Activated CD4-positive, alpha-beta memory T cell treated with anti-CD3 and anti-CD28 coated beads for 36 hours (primary cell): ENCODE measurements at regions not wholly inside any gene's neighbourhood (a gene's known extent, or its start where the extent isn't known, plus 50 kb on each side); places are given as distances from the start of the nearest gene placed in this dataset.
A peak's percentile ranks its signal among the peaks of the same experiment; 100 is the strongest.
"Not testable (repeated sequence)": the region's sequence is repeated elsewhere in the genome, so short reads cannot be mapped to it uniquely, and the experiment has no call there.

Experiments used
- CTCF ChIA-PET: fragments of 350-600 bp; sonication (Branson Sonifier 250); formaldehyde crosslinking; loops from one replicate; lab custom pipeline; 2021; ENCODE audit warnings: antibody characterized with exemption, inconsistent platforms; lab: Charles Lee
- POLR2A ChIA-PET: fragments of 350-600 bp; sonication (Branson Sonifier 250); formaldehyde crosslinking; loops from one replicate; lab custom pipeline; 2021; ENCODE audit warnings: antibody characterized with exemption; lab: Charles Lee
- DNase-seq: peaks from one replicate; pipeline ENCODE4 v3.0.0-alpha.2; 2020
- H3K27ac Mint-ChIP-seq: one replicate; pipeline ENCODE4 v1.8.0; 2021; ENCODE audit warnings: mixed read lengths
- H3K27me3 Mint-ChIP-seq: one replicate; pipeline ENCODE4 v1.8.0; 2021; ENCODE audit warnings: mixed read lengths
- H3K36me3 Mint-ChIP-seq: one replicate; pipeline ENCODE4 v1.8.0; 2021; ENCODE audit warnings: mixed read lengths
- H3K4me1 Mint-ChIP-seq: one replicate; pipeline ENCODE4 v1.8.0; 2021; ENCODE audit warnings: low read depth, mixed read lengths
- H3K4me3 Mint-ChIP-seq: one replicate; pipeline ENCODE4 v1.8.0; 2021; ENCODE audit warnings: mild to moderate bottlenecking, mixed read lengths
- H3K9me3 Mint-ChIP-seq: one replicate; pipeline ENCODE4 v1.8.0; 2021; ENCODE audit warnings: mixed read lengths
- intact Hi-C: fragments of 100-400 bp; cut with micrococcal nuclease; formaldehyde crosslinking; loops from one replicate; pipeline ENCODE4 v1.15.1; 2023

GRCh38 chr4:27075603-27076002, 215.0 kb downstream of the STIM2 start:
- H3K4me3 Mint-ChIP-seq, intact Hi-C loops, CTCF ChIA-PET, DNase-seq, H3K9me3 Mint-ChIP-seq, H3K4me1 Mint-ChIP-seq, POLR2A ChIA-PET, H3K27me3 Mint-ChIP-seq, H3K36me3 Mint-ChIP-seq, H3K27ac Mint-ChIP-seq: not testable (repeated sequence)

- Mint-ChIP-seq H3K9me3 (no peaks in the 10 kb centered on the region), H3K4me1 (no peaks in the 10 kb centered on the region), H3K27ac (no peak overlapping the region), H3K27me3 (peaks cover 10% of the 10 kb centered on the region), H3K4me3 (no peak overlapping the region), H3K36me3 (no peaks in the 10 kb centered on the region)
- intact Hi-C loops = no loop called here
- ChIA-PET CTCF (no interaction called here), POLR2A (no interaction called here)
- no peak for DNase-seq
These were observed 218.4 kb downstream of the STIM2 start for GRCh38 chr4:27078934-27079455.

- Mint-ChIP-seq H3K27ac (no peak overlapping the region), H3K9me3 (no peaks in the 10 kb centered on the region), H3K36me3 (no peaks in the 10 kb centered on the region), H3K4me1 (peaks cover 6% of the 10 kb centered on the region), H3K4me3 (no peak overlapping the region), H3K27me3 (peaks cover 28% of the 10 kb centered on the region)
- no peak for DNase-seq
- CTCF ChIA-PET = interaction anchor here (0.5 to 1.2 kb wide), 2 partner anchors 33 to 1882 kb away, joined by 3 to 4 read pairs; no protein-coding TSS in a partner anchor
- POLR2A ChIA-PET = no interaction called here
- intact Hi-C loops = no loop called here
These were observed 221.3 kb downstream of the STIM2 start for GRCh38 chr4:27081675-27082586.

- no peak for DNase-seq
- peaks cover 28% of the 10 kb centered on the region for H3K27me3 Mint-ChIP-seq
- no peaks in the 10 kb centered on the region for H3K36me3 Mint-ChIP-seq
- H3K9me3 Mint-ChIP-seq = no peaks in the 10 kb centered on the region
- H3K27ac Mint-ChIP-seq = no peak overlapping the region
- H3K4me1 Mint-ChIP-seq = peaks cover 6% of the 10 kb centered on the region
- CTCF ChIA-PET = interaction anchor here (1.2 kb wide), 1 partner anchor 34 kb away, joined by 3 read pairs; no protein-coding TSS in a partner anchor
- no peak overlapping the region for H3K4me3 Mint-ChIP-seq
- POLR2A ChIA-PET = no interaction called here
- intact Hi-C loops = no loop called here
These were observed 222.1 kb downstream of the STIM2 start for GRCh38 chr4:27082776-27083175.

GRCh38 chr4:27084685-27085361, 224.2 kb downstream of the STIM2 start:
- no peak overlapping the region for H3K4me3 Mint-ChIP-seq
- intact Hi-C loops = no loop called here
- H3K27me3 Mint-ChIP-seq = peaks cover 32% of the 10 kb centered on the region
- H3K36me3 Mint-ChIP-seq = no peaks in the 10 kb centered on the region
- ChIA-PET POLR2A (no interaction called here), CTCF (interaction anchor here (0.5 kb wide), 1 partner anchor 1996 kb away, joined by 3 read pairs; no protein-coding TSS in a partner anchor)
- no peaks in the 10 kb centered on the region for H3K9me3 Mint-ChIP-seq
- peak; percentile 22 for DNase-seq
- peaks cover 6% of the 10 kb centered on the region for H3K4me1 Mint-ChIP-seq
- H3K27ac Mint-ChIP-seq = no peak overlapping the region

GRCh38 chr4:27085396-27085795, 224.8 kb downstream of the STIM2 start:
- H3K36me3 Mint-ChIP-seq = no peaks in the 10 kb centered on the region
- H3K27ac Mint-ChIP-seq = no peak overlapping the region
- peaks cover 6% of the 10 kb centered on the region for H3K4me1 Mint-ChIP-seq
- POLR2A ChIA-PET = no interaction called here
- no peak overlapping the region for H3K4me3 Mint-ChIP-seq
- peaks cover 34% of the 10 kb centered on the region for H3K27me3 Mint-ChIP-seq
- no peak for DNase-seq
- H3K9me3 Mint-ChIP-seq = no peaks in the 10 kb centered on the region
- CTCF ChIA-PET = no interaction called here
- intact Hi-C loops = no loop called here

- no peaks in the 10 kb centered on the region for H3K9me3 Mint-ChIP-seq
- H3K27ac Mint-ChIP-seq = no peak overlapping the region
- no peak for DNase-seq
- H3K36me3 Mint-ChIP-seq = no peaks in the 10 kb centered on the region
- intact Hi-C loops = no loop called here
- H3K4me3 Mint-ChIP-seq = no peak overlapping the region
- peaks cover 6% of the 10 kb centered on the region for H3K4me1 Mint-ChIP-seq
- POLR2A ChIA-PET = no interaction called here
- peaks cover 36% of the 10 kb centered on the region for H3K27me3 Mint-ChIP-seq
- CTCF ChIA-PET = no interaction called here
These were observed 226.8 kb downstream of the STIM2 start for GRCh38 chr4:27087306-27088045.

- Mint-ChIP-seq H3K27me3 (peaks cover 30% of the 10 kb centered on the region), H3K4me3 (no peak overlapping the region), H3K9me3 (no peaks in the 10 kb centered on the region), H3K27ac (no peak overlapping the region), H3K4me1 (peaks cover 6% of the 10 kb centered on the region), H3K36me3 (no peaks in the 10 kb centered on the region)
- intact Hi-C loops = no loop called here
- CTCF ChIA-PET = no interaction called here
- POLR2A ChIA-PET = no interaction called here
- DNase-seq = no peak
These were observed 227.8 kb downstream of the STIM2 start for GRCh38 chr4:27088491-27088890.

GRCh38 chr4:27089186-27089585, 228.5 kb downstream of the STIM2 start:
- H3K9me3 Mint-ChIP-seq = no peaks in the 10 kb centered on the region
- H3K27ac Mint-ChIP-seq = no peak overlapping the region
- ChIA-PET POLR2A (no interaction called here), CTCF (no interaction called here)
- intact Hi-C loops = no loop called here
- H3K27me3 Mint-ChIP-seq = peaks cover 23% of the 10 kb centered on the region
- no peak overlapping the region for H3K4me3 Mint-ChIP-seq
- no peak for DNase-seq
- H3K4me1 Mint-ChIP-seq = peaks cover 6% of the 10 kb centered on the region
- H3K36me3 Mint-ChIP-seq = no peaks in the 10 kb centered on the region

- CTCF ChIA-PET = no interaction called here
- POLR2A ChIA-PET = no interaction called here
- H3K27ac Mint-ChIP-seq = no peak overlapping the region
- H3K4me1 Mint-ChIP-seq = peaks cover 1% of the 10 kb centered on the region
- no peak for DNase-seq
- H3K4me3 Mint-ChIP-seq = no peak overlapping the region
- H3K9me3 Mint-ChIP-seq = no peaks in the 10 kb centered on the region
- peaks cover 17% of the 10 kb centered on the region for H3K27me3 Mint-ChIP-seq
- intact Hi-C loops = no loop called here
- no peaks in the 10 kb centered on the region for H3K36me3 Mint-ChIP-seq
These were observed 229.8 kb downstream of the STIM2 start for GRCh38 chr4:27090406-27090805.

GRCh38 chr4:27094224-27094623, 233.6 kb downstream of the STIM2 start:
- intact Hi-C loops = no loop called here
- ChIA-PET CTCF (interaction anchor here (0.6 kb wide), 1 partner anchor 806 kb away, joined by 3 read pairs; no protein-coding TSS in a partner anchor), POLR2A (no interaction called here)
- Mint-ChIP-seq H3K36me3 (no peaks in the 10 kb centered on the region), H3K27ac (no peak overlapping the region), H3K4me1 (no peaks in the 10 kb centered on the region), H3K9me3 (no peaks in the 10 kb centered on the region), H3K27me3 (peaks cover 5% of the 10 kb centered on the region), H3K4me3 (no peak overlapping the region)
- DNase-seq = no peak

GRCh38 chr4:27094783-27095182, 234.1 kb downstream of the STIM2 start:
- ChIA-PET POLR2A (no interaction called here), CTCF (no interaction called here)
- intact Hi-C loops = no loop called here
- no peak for DNase-seq
- Mint-ChIP-seq H3K4me1 (no peaks in the 10 kb centered on the region), H3K9me3 (no peaks in the 10 kb centered on the region), H3K27me3 (peaks cover 4% of the 10 kb centered on the region), H3K4me3 (no peak overlapping the region), H3K27ac (no peak overlapping the region), H3K36me3 (no peaks in the 10 kb centered on the region)
